ENCODE measurements at regions not wholly inside any gene's neighbourhood (a gene's known extent, or its start where the extent isn't known, plus 50 kb on each side); places are given as distances from the start of the nearest gene placed in this dataset.
"Not testable (repeated sequence)": the region's sequence is repeated elsewhere in the genome, so short reads cannot be mapped to it uniquely, and the experiment has no call there.

GRCh38 chr4:179601671-179602070 is 2159.4 kb upstream of the AGA start:
- no peak for DNase-seq (ENCODE audit: extremely low read depth in 1 of 2, low read depth in 1 of 2)

- DNase-seq (ENCODE audit: extremely low read depth in 1 of 2, low read depth in 1 of 2) = no peak
These were observed 2163.0 kb upstream of the AGA start for GRCh38 chr4:179605196-179605595.

GRCh38 chr4:179607003-179607402 is 2164.8 kb upstream of the AGA start:
- DNase-seq (ENCODE audit: extremely low read depth in 1 of 2, low read depth in 1 of 2) = no peak

- DNase-seq (ENCODE audit: extremely low read depth in 1 of 2, low read depth in 1 of 2) = no peak
These were observed 2173.5 kb upstream of the AGA start for GRCh38 chr4:179615704-179616103.

- DNase-seq (ENCODE audit: extremely low read depth in 1 of 2, low read depth in 1 of 2) = no peak
These were observed 2176.7 kb upstream of the AGA start for GRCh38 chr4:179618966-179619365.

- no peak for DNase-seq (ENCODE audit: extremely low read depth in 1 of 2, low read depth in 1 of 2)
These were observed 2182.5 kb upstream of the AGA start for GRCh38 chr4:179624768-179625181.

- no peak for DNase-seq (ENCODE audit: extremely low read depth in 1 of 2, low read depth in 1 of 2)
These were observed 2183.2 kb upstream of the AGA start for GRCh38 chr4:179625406-179625805.

GRCh38 chr4:179626687-179627086 is 2184.4 kb upstream of the AGA start:
- DNase-seq (ENCODE audit: extremely low read depth in 1 of 2, low read depth in 1 of 2) = no peak

GRCh38 chr4:179631321-179631720 is 2189.1 kb upstream of the AGA start:
- no peak for DNase-seq (ENCODE audit: extremely low read depth in 1 of 2, low read depth in 1 of 2)

- DNase-seq (ENCODE audit: extremely low read depth in 1 of 2, low read depth in 1 of 2) = no peak
These were observed 2192.6 kb upstream of the AGA start for GRCh38 chr4:179634862-179635261.

GRCh38 chr4:179662522-179662921 is 2220.3 kb upstream of the AGA start:
- no peak for DNase-seq (ENCODE audit: extremely low read depth in 1 of 2, low read depth in 1 of 2)

GRCh38 chr4:179663641-179664429 is 2221.6 kb upstream of the AGA start:
- no peak for DNase-seq (ENCODE audit: extremely low read depth in 1 of 2, low read depth in 1 of 2)

- no peak for DNase-seq (ENCODE audit: extremely low read depth in 1 of 2, low read depth in 1 of 2)
These were observed 2222.3 kb upstream of the AGA start for GRCh38 chr4:179664430-179665027.

GRCh38 chr4:179666226-179666625 is 2224.0 kb upstream of the AGA start:
- DNase-seq (ENCODE audit: extremely low read depth in 1 of 2, low read depth in 1 of 2) = no peak

- DNase-seq (ENCODE audit: extremely low read depth in 1 of 2, low read depth in 1 of 2) = no peak
These were observed 2229.4 kb upstream of the AGA start for GRCh38 chr4:179671609-179672008.

- no peak for DNase-seq (ENCODE audit: extremely low read depth in 1 of 2, low read depth in 1 of 2)
These were observed 2236.0 kb upstream of the AGA start for GRCh38 chr4:179678093-179678814.

- not testable (repeated sequence) for DNase-seq (ENCODE audit: extremely low read depth in 1 of 2, low read depth in 1 of 2)
These were observed 2241.4 kb upstream of the AGA start for GRCh38 chr4:179683661-179684060.

- DNase-seq (ENCODE audit: extremely low read depth in 1 of 2, low read depth in 1 of 2) = no peak
These were observed 2250.0 kb upstream of the AGA start for GRCh38 chr4:179692222-179692621.

GRCh38 chr4:179695175-179695574 is 2252.9 kb upstream of the AGA start:
- DNase-seq (ENCODE audit: extremely low read depth in 1 of 2, low read depth in 1 of 2) = no peak

- no peak for DNase-seq (ENCODE audit: extremely low read depth in 1 of 2, low read depth in 1 of 2)
These were observed 2256.1 kb upstream of the AGA start for GRCh38 chr4:179698321-179698720.

- DNase-seq (ENCODE audit: extremely low read depth in 1 of 2, low read depth in 1 of 2) = no peak
These were observed 2267.9 kb upstream of the AGA start for GRCh38 chr4:179709961-179710624.
